DMS79 (cell line): ENCODE measurements at regions not wholly inside any gene's neighbourhood (a gene's known extent, or its start where the extent isn't known, plus 50 kb on each side); places are given as distances from the start of the nearest gene placed in this dataset.
"Not testable (repeated sequence)": the region's sequence is repeated elsewhere in the genome, so short reads cannot be mapped to it uniquely, and the experiment has no call there.

ENCODE experiments used
- DNase-seq: peaks from one replicate; lab custom pipeline; 2025; lab: John Stamatoyannopoulos, UW

DNA sequence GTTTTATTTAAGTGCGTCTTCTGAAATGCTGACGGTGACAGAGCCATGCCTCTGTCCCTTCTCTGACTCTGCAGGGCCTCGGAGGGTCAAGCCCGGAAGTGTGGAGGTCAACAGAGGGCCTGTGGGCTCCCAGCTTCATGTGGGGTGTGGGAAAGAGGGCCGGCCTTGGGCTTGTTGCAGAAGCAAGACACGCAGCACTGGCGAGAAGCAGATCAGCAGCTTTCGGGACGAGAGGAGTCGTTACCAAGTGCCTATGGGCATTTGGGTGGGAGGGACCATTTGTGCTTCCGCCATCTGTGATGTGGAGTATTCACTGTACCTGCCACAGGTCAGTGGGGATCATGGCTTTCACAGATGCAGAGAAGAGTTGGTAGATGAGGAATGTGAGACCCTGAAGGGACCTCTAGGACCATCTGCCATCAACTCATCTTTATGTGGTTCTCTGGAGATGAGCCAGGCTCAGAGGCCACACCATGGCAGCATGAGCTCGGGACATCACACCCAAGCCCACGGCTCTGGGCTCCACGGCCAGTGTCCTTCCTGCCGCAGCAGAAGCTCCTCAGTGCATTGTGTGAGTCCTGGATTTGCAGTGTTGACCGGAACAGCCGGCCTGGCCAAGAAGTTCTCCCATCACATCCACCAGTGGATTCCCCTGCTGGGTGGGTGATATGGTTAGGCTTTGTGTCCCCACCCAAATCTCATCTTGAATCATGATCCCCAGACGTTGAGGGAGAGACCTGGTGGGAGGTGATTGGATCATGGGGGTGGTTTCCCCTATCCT lies 590.7 kb downstream of the TBC1D22A start:
- no peak for DNase-seq

DNA sequence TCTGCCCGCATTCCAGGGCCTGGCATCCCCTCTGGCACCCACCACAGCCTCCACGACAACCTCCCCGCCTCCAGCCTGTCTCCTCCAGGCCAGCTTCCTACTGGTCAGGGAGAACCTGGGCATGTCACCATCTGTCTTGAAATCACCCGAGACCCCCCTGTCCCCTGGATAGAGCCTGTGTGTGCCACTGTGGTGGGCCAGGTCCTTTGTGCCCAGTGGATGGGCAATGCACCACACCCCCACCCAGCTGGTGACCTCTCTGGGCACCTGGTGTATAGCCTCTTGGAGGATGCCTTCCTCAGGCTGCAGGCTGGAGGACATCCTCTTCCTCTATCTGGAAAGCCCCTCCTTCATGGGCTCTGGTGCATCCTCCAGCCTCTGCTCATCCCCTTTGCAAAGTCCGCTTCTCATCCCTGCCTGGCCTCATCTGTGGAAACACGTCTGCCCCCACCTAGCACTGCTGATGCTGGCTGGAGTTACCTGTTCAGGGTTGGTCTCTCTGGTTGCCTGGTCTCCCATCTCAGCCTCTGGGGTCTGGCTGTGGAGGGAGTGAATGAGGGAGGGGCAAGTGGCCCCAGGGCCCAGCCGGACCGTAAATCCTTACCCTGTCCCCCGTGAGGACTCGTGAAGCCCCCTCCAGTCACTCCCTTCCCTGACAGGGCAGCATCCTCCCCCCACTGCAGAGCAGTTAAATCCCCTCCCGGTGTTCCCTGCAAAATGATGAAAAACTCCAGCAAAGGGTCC lies 589.6 kb downstream of the TBC1D22A start:
- DNase-seq, result no peak

DNA sequence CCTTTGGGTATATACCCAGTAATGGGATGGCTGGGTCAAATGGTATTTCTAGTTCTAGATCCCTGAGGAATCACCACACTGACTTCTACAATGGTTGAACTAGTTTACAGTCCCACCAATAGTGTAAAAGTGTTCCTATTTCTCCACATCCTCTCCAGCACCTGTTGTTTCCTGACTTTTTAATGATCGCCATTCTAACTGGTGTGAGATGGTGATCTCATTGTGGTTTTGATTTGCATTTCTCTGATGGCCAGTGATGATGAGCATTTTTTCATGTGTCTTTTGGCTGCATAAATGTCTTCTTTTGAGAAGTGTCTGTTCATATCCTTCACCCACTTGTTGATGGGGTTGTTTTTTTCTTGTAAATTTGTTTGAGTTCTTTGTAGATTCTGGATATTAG lies 583.8 kb downstream of the TBC1D22A start:
- not testable (repeated sequence) for DNase-seq

DNA sequence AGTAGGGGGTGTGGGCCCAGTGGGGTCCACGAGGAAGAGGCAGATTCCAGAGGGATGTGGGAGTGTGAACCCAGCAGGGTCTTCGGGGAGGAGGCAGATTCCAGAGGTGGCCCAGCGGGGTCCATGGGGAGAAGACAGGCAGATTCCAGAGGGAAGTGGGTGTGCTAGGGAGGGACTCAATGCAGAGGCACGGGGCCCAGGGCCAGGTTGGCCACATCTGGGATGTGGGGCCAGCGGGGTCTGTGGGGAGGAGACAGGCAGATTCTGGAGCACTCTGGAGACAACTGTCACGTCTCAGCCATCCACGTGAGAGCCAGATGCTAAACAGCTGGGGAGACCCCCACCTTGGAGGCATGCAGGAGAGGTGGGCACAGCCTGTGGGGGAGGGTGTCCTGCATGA lies 582.6 kb downstream of the TBC1D22A start:
- no peak for DNase-seq

DNA sequence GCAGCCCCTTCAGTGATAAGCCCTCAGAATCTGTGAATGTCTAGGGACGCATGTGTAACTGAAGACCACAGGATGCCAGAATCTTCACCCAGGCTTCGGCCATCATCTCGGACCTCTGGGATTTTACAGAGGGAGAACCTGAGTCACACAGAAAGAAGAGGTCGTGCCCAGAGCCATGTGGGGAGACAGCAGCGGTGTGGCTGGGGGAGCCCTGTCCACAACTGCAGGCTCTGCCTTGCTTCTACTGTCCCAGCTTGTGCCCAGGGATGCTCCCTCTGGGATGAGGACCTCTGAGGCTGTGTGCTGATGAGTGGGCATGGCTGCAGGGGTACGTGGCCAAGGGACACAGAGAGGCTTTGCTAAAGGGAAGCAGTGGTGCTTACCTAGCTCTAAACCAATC lies 582.0 kb downstream of the TBC1D22A start:
- no peak for DNase-seq

DNA sequence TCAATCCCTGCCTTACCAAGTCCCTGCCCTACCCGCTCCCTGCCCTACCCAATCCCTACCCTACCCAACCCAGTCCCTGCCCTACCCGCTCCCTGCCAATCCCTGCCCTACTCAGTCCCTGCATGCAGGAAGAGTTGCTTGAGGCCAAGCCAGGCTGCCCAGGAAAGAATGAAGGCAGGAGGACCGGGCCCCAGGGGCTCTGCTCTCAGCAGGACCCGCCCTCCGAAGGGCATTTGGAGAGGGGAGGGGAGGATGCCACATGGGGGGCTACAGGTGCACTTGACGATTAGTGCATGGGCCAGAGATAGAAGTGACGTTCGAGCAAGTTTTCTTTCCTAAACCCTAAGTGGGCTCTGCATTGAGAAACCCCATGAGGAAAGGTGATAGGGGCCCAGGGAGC lies 581.2 kb downstream of the TBC1D22A start:
- no peak for DNase-seq

DNA sequence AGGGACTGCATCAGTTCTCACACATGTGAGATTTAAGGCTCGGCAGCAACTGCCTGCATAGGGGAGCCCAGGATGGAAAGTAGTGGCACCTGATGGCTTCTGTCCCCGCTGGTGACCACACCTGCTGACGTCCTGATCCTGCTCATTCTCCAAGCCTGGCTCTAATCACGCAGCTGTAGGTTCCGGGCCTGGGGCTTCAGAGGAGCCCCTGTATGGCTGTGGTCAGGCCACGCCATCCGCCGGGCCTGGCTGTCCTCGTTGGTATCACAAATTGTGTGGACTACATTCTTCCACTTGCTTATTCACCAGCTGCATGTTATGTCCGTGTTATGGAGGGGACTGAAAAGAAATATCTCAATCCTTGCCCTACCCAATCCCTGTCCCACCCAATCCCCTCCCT lies 580.0 kb downstream of the TBC1D22A start:
- DNase-seq, result no peak

DNA sequence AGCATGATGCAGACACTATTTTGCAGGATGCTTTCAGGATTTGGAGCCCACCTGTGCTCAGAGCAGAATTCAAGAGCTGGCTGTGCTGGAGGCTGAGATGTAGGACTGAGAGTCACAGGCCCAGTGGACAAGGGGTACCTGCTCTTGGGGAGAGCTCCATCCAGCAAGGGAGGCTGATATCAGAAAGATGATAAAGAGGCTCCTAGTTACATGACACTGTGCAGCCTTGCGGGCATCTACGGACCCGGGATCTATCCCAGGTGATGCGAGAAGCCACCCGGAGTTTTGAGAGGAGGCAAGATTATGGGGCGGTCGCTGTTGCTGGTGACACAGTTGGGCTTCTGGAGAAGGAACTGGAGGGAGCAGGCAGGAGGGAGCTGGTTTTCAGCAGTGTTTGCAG lies 579.0 kb downstream of the TBC1D22A start:
- no peak for DNase-seq

DNA sequence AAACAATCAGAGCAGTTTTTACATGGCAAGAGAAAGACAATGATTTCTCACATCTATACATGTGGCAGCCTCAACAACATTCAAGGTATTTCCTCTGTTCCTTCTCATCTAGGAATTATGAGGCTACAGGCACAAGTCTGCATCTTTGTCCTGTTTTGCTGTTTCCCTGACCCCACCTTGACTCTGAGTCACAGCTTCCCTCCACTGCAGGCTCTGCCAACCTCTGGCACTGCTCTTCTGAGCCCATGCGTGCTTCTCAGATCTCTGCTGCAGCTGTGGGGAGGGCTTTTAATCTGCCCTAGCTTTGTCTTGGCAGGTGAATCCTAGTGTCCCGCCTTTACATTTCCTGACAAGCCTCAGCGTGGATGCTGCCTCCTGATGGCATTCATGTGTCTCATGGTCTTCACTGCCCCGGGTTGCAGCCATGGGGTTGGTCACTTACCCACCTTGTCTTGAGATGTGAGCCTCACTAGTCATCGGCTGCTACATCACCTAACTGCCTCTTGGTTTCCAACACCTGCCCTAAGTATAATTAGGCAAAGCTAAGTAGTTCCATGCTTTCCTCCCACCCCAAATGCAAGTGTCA lies 578.5 kb downstream of the TBC1D22A start:
- no peak for DNase-seq

DNA sequence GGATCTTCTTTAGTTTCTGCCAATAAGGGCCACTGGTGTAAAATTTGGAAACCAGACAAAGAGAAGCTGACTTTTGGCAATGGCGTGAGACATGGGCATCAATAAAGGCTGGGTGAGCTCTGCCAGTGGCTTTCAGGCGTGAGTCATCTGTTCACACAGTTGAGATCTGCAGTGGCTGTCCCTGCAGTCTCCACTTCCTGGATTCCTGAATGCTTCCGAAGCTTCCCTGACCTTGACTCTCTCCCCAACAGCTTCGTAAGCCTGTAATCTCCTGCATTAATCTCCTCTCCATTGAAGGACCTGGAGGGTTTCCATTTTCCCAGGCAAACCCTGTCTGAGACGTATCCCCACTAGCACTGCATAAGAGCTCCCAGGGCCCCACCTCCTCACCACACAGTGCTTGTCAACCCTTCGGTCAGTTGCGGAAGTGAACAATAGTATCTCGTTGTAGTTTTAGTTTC lies 574.7 kb downstream of the TBC1D22A start:
- peak; percentile 57 for DNase-seq

DNA sequence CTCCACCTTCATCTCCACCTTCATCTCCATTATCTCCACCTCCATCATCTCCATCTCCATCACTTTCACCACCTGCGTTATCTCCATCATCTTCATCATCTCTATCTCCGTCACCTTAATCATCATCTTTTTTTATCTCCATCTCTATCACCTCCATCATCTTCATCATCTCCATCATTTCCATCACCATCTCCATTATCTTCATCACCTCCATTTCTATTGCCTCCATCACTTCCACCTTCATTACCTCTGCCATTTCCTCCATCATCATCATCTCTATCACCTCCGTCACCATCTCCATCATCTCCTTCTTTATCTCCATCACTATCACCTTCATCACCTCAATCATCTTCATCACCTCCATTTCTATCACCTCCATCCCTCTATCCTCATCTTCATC lies 573.5 kb downstream of the TBC1D22A start:
- no peak for DNase-seq

DNA sequence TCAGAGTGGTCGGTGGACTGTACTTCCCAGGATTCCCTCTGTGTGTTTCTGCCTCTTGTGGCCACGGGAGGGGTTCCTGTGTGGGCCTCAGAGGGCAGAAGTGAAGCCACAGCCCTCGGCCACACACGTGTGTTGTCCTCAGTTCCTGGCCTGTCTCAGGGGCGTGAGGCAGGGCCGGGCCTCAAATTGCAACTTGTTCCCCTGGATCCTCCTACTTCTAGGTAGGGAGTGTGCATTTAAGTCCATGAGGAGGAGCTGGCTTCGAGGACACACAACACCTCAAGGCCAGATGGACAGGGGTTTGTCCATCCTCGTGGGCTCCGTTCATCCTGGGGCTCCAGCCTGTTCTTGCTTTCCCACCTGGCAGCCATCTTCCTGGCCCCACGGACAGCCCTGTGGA lies 573.0 kb downstream of the TBC1D22A start:
- DNase-seq, result no peak

DNA sequence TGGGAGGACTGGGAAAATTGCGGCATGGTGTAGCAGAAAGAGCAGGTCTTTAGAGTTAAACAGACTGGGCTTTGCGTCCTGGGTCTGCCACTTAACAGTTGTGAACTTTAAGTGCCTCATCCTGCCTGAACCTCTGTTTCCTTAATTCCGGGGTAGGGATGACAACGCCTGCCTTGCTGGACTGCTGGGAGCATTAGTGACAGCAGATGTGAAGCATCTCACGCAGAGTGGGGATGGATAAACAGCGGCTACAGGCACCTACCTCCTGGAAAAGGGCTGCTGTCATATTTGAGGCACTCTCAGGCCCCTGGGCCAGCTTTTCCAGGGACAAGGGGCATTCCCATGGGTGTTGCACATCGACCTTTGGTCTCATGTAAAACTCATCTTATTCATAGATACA lies 572.2 kb downstream of the TBC1D22A start:
- DNase-seq, result no peak

DNA sequence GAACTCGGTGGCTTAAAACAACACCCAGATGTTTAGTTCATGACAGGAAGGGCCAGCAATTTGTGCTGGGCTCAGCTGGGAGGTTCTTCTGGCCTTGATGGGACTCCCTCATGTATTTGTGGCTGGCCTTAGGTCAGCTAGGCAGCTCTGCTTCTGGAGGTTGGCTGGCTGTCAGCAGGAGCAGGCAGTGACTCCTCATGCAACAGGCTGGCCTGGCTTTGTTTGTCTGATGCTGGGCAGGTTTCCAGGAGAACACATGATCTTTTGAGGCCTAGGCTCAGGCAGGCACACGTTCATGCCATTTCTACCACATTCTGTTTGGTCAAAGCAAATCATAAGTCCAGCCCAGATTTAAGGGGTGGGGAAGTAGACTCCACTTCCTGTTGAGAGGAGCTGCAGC lies 571.2 kb downstream of the TBC1D22A start:
- no peak for DNase-seq

DNA sequence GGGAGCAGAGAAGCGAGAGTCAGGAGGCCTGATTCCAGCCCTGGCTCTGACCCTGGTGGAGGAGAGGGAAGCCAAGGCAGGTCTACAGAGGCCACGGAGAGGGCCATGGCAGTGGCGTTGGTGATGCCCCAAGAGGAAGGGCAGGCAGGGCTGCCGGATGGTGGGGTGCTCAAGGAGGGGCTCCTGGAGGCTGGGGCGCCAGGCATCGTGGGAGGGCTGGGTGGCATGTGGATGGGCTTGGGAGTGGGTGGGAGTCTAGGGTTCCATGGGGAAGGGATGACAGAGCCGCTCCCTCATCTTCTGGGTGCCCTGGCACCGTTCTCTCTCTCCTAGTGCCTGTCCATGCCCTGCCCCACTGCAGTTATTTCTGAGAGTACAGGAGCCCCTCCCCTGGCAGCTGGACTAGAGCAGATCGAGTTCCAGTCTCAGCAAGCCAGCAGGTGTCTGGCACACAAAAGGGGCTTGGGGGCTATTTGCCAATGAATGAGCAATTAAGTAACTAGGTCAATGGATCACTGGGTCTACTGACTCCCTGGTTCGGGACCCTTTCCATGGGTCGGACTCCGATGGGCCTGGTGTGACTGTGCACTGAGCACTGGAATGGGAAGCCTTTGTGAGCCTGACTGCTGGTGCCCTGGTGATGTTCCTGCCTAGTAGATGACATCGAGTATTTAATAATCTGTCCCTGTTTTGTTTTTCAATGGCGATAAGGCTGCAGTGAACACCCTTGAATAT lies 570.0 kb downstream of the TBC1D22A start:
- no peak for DNase-seq

DNA sequence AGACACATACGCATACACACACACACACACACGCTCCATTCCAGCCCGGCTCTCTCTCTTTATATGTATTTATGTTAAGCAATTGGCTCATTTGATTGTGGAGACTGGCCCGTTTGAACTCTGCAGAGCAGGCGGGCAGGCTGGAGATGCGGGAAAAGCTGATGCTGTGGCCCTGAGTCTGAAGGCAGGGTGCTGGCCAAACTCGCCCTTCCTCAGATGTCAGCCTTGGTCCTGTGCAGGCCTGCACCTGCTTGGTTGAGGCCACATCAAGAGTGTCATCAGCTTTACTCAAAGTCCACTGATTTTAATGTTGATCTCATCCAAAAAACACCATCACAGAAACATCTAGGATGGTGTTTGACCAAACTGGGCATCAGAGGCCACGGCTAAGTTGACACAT lies 569.3 kb downstream of the TBC1D22A start:
- no peak for DNase-seq

DNA sequence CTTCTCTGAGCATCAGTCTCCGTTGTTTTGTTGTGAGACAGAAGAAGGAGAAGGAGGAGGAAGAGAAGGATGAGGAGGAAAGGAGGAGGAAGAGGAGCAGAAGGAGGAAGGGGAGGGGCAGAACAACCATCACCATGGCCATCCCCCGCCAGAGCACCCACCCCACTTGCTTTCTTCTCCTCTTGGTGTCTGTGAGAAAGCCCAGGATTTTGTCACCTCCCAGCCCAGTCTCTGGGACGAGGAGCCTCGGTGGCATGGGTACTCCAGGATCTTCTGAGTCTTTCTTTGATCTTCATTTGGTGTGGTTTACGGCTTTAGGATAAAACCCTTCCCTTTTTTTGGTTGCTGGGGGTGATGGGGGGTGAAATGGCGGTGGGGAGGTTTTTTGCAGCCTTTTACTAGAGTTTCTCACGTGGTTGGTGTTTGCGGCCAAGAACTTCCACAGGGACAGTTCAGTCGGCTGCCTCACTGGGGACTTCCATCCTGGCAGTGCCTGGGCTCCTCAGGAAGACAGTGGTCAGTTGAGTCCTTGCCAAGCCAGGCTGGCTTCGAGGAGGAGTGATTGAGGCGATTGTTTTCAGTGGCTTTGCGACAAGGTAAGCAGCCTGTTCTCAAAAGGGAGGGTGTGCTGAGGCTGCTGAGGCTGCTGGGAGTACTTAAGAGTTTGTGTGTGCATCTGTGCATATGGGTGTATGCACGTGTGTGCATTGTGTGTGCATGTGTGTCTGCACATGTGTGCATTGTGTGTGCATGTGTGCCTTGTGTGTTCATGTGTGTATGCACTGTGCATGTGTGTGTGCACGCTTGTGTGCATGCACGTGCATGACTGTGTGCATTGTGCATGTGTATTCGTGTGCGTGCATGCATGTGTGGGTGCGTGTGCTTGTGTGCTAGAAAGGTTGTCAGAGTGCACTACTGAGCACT lies 567.5 kb downstream of the TBC1D22A start:
- no peak for DNase-seq

DNA sequence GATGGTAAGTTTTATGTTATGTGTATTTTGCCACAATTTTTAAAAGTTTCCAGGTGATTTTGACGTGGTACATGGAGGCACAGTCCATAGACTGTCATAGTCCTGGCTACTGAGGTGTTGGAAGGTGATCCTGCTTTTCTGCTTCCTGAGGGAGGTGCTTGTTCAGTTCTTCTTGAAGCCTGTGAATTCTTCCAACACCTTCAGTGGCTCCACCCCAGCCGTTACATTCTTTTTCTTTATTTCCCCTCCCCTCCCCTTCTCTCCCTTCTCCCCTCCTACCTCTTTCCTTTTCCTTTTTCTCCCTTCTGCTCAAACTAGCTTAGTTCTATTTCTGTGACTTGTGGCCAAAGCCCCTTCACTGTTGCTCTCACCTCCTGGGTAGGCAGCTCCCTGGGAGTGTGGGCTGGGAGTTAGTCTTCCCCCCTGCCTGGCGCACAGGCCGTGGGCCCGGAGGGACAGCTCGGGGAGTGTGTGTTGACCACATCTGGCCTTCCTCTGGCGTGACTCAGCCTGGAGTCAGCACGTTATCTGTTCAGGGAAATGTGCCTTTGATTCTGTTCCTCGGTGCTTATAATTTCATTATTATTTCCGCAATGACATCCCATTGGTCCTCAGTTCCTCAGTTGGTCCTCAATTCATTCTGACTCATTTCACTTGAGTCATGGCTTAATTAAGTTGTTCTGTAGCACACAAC lies 566.2 kb downstream of the TBC1D22A start:
- DNase-seq, result no peak

DNA sequence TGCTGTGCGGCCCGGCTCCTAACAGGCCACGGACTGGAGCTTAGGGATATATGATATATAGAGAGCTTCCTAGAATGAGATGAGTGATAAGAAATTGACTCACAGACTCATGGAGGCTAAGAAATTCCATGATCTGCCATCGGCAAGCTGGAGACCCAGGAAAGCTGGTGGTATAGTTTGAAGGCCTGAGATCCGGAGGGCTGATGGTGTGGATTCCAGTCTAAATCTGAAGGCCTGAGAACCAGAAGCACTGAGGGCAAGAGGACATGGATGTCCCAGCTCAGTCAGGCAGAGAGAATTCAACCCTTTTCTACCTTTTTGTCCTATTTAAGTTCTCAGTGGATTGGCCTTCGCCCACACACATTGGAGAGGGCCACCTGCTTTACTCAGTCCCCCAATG lies 564.8 kb downstream of the TBC1D22A start:
- no peak for DNase-seq

DNA sequence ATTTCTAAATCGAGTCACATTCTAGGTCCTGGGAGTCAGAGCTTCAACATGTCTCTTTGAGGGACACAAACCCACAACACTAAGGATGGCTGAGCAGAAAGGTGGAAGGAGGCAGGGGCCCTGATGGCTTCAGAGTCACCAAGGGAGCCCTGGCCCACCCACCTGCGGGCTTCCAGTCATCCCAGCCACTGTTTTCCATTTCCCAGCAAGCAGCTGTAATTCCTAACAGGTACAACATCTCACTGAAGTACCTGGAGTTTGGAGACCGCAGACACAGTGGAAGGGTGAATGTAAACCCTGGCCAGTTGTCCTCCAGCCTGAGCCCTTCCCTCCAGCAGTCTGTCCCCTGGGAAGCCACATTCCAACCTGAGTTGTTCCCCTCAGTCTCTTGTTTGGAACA lies 562.8 kb downstream of the TBC1D22A start:
- DNase-seq, result no peak
